Smooth muscle cell (in vitro differentiated cells): ENCODE measurements at regions not wholly inside any gene's neighbourhood (a gene's known extent, or its start where the extent isn't known, plus 50 kb on each side); places are given as distances from the start of the nearest gene placed in this dataset.
"Not testable (repeated sequence)": the region's sequence is repeated elsewhere in the genome, so short reads cannot be mapped to it uniquely, and the experiment has no call there.

ENCODE experiments used
- DNase-seq: peaks from one replicate; lab custom pipeline; 2025; ENCODE audit not compliant: unreplicated experiment; lab: John Stamatoyannopoulos, UW
- H2AFZ ChIP-seq: fragments of 200-600 bp; sonication (generic); 2 replicates; pipeline ENCODE4 v1.6.0; 2016; ENCODE audit warnings: antibody characterized with exemption, low read depth, mild to moderate bottlenecking
- H3F3A ChIP-seq: fragments of 200-600 bp; sonication (generic); 2 replicates; pipeline ENCODE4 v1.6.0; 2017; ENCODE audit warnings: antibody characterized with exemption, low read depth
- H3K27ac ChIP-seq: fragments of 200-600 bp; sonication (generic); 2 replicates; pipeline ENCODE4 v1.5.1; 2016; ENCODE audit warnings: low read depth, mild to moderate bottlenecking
- H3K27me3 ChIP-seq: fragments of 200-600 bp; sonication (generic); 2 replicates; pipeline ENCODE4 v1.6.1; 2016; ENCODE audit warnings: low read depth, mild to moderate bottlenecking
- H3K36me3 ChIP-seq: fragments of 200-600 bp; sonication (generic); 2 replicates; pipeline ENCODE4 v1.5.1; 2016; ENCODE audit warnings: low read depth
- H3K4me1 ChIP-seq: fragments of 200-600 bp; sonication (generic); 2 replicates; pipeline ENCODE4 v1.5.1; 2016; ENCODE audit warnings: low read depth
- H3K4me2 ChIP-seq: fragments of 200-600 bp; sonication (generic); 2 replicates; pipeline ENCODE4 v1.6.0; 2016; ENCODE audit warnings: mild to moderate bottlenecking
- H3K4me3 ChIP-seq: fragments of 200-600 bp; sonication (generic); 2 replicates; pipeline ENCODE4 v1.5.1; 2016; ENCODE audit warnings: mild to moderate bottlenecking
- H3K79me2 ChIP-seq: fragments of 200-600 bp; sonication (generic); 2 replicates; pipeline ENCODE4 v1.6.0; 2016; ENCODE audit warnings: low read depth, mild to moderate bottlenecking
- H3K9ac ChIP-seq: fragments of 200-600 bp; sonication (generic); 2 replicates; pipeline ENCODE4 v1.6.0; 2016; ENCODE audit warnings: low read depth
- H3K9me3 ChIP-seq: fragments of 200-600 bp; sonication (generic); replicated peaks from 2 replicates; pipeline ENCODE4 v1.5.1; 2016; ENCODE audit warnings: low read depth
- H4K20me1 ChIP-seq: fragments of 200-600 bp; sonication (generic); 2 replicates; pipeline ENCODE4 v1.6.0; 2016; ENCODE audit warnings: low read depth
- WGBS: methylation state at CpG from one replicate; pipeline ENCODE4 v1.1.7; 2016; ENCODE audit warnings: low lambda C conversion rate; 5-methylcytosine and 5-hydroxymethylcytosine counted together

DNA sequence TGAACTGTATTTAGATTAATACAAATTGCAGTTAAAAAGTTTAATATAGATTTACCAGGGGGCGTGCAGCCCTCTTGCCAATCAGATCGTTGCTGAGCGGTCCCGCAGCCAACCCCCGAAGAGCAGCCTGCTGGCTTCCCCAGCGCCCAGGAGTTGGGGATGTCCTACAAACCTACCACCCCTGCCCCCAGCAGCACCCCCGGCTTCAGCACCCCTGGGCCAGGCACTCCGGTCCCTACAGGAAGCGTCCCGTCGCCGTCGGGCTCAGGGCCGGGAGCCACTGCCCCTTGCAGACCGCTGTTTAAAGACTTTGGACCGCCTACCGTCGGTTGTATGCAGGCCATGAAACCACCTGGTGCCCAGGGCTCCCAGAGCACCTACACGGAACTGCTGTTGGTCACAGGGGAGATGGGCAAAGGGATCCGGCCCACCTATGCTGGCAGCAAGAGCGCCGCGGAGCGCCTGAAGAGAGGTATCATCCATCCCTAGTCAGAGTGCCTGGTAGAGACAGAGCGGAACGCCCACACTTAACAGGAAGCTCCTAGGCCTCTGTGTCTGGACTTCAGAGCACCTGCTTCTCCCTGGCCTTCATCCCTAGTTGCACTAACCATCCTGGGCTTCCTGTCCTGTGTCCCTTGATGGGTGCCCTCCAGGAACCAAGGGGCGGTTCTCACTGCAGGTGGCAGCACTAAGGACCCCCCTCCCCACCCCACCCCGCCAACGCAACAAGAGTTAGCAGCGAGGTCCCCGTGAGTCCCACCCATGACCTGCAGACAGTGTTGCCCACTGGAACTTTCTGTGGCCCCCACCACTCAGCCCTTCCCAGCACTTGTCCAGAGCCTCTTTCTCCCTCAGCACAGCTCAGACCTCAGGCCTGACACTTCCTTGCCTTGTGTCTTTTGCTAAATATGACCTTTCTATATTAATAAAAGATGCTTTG is 91.5 kb upstream of the ZNG1F start:
- not testable (repeated sequence) for H3K79me2 ChIP-seq, H3K27me3 ChIP-seq, H3K4me2 ChIP-seq, H3F3A ChIP-seq, H2AFZ ChIP-seq, H3K4me1 ChIP-seq, DNase-seq, H3K36me3 ChIP-seq, H3K9me3 ChIP-seq, H3K4me3 ChIP-seq, H4K20me1 ChIP-seq, H3K27ac ChIP-seq, H3K9ac ChIP-seq
- WGBS: 81% methylated on average over 23 of the region's 31 CpGs

- H3K36me3 ChIP-seq, H3K9ac ChIP-seq, H3K4me3 ChIP-seq, H3K27me3 ChIP-seq, H3K79me2 ChIP-seq, H3F3A ChIP-seq, H3K9me3 ChIP-seq, DNase-seq, H3K27ac ChIP-seq, H3K4me1 ChIP-seq, H4K20me1 ChIP-seq, H2AFZ ChIP-seq, H3K4me2 ChIP-seq: not testable (repeated sequence)
- 78% methylated on average over 11 of the region's 13 CpGs for WGBS
Observed at GRCh38 chr9:41279437-41279836, 90.3 kb upstream of the ZNG1F start.

GRCh38 chr9:41279033-41279432 is 89.9 kb upstream of the ZNG1F start:
- H3K9ac ChIP-seq, H3K27me3 ChIP-seq, H3K4me3 ChIP-seq, H3K27ac ChIP-seq, H2AFZ ChIP-seq, H3K79me2 ChIP-seq, H3K9me3 ChIP-seq, H3K36me3 ChIP-seq, H3K4me1 ChIP-seq, H3F3A ChIP-seq, DNase-seq, H4K20me1 ChIP-seq, H3K4me2 ChIP-seq: not testable (repeated sequence)
- WGBS: 75% methylated on average over 6 of the region's 6 CpGs

DNA sequence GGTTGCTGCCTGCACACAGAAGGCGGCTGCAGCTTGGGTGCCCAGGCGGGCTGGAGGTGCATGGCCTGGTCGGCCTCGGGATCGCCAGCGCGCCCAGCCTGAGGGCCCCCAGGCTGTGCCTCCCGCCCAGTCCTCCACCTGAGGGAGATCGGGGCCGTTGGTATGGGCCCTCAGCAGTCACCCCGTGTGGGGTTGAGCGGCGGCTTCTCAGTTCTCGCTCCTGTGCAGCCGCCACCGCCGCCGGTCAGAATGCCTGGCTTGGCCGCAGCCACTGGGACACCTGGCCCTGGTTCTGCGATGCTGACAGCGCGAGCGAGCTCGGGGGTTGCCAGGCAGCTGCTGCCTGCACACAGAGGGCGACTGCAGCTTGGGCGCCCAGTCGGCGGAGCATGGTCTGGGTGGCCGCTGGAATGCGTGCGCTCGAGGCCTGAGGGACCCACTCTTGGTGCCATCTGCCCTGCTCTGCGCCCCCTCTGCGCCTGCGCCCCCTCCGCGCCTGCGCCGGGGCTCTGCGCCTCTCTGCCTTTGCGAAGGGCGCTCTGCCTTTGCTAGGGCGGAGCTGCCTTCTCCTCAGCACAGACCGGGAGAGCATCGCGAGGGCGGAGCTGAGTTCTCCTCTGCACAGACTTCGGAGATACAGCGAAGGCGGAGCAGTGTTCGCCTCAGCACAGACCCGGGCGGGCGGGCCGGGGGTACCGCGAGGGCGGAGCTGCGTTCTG is 84.6 kb upstream of the ZNG1F start:
- H3K4me1 ChIP-seq, H3F3A ChIP-seq, H3K9ac ChIP-seq, H4K20me1 ChIP-seq, H3K36me3 ChIP-seq, H3K79me2 ChIP-seq, DNase-seq, H3K9me3 ChIP-seq, H3K27ac ChIP-seq: not testable (repeated sequence)
- WGBS: 15% methylated on average over 41 of the region's 59 CpGs
- H3K27me3 ChIP-seq: peaks cover 13% of the 10 kb centered on the region
- H2AFZ ChIP-seq: peak overlapping the region; percentile 66
- H3K4me3 ChIP-seq: peak overlapping the region; percentile 58
- peak overlapping the region; percentile 83 for H3K4me2 ChIP-seq

GRCh38 chr9:41272879-41273548 is 83.9 kb upstream of the ZNG1F start:
- not testable (repeated sequence) for H3K79me2 ChIP-seq, H3K9ac ChIP-seq, H3K9me3 ChIP-seq, H3F3A ChIP-seq, H4K20me1 ChIP-seq, H3K36me3 ChIP-seq, H3K4me1 ChIP-seq, H3K27ac ChIP-seq, H2AFZ ChIP-seq, DNase-seq
- H3K27me3 ChIP-seq: peaks cover 13% of the 10 kb centered on the region
- H3K4me3 ChIP-seq: peak overlapping the region; percentile 53
- 22% methylated on average over 44 of the region's 49 CpGs for WGBS
- H3K4me2 ChIP-seq: peak overlapping the region; percentile 78

GRCh38 chr9:41270992-41271391 is 81.9 kb upstream of the ZNG1F start:
- H3K4me3 ChIP-seq, H3F3A ChIP-seq, H3K36me3 ChIP-seq, DNase-seq, H3K4me1 ChIP-seq, H3K9ac ChIP-seq, H3K79me2 ChIP-seq, H3K9me3 ChIP-seq, H2AFZ ChIP-seq, H3K27ac ChIP-seq, H4K20me1 ChIP-seq, H3K4me2 ChIP-seq: not testable (repeated sequence)
- WGBS: 50% methylated on average over 1 of the region's 1 CpG
- H3K27me3 ChIP-seq: peaks cover 17% of the 10 kb centered on the region

DNA sequence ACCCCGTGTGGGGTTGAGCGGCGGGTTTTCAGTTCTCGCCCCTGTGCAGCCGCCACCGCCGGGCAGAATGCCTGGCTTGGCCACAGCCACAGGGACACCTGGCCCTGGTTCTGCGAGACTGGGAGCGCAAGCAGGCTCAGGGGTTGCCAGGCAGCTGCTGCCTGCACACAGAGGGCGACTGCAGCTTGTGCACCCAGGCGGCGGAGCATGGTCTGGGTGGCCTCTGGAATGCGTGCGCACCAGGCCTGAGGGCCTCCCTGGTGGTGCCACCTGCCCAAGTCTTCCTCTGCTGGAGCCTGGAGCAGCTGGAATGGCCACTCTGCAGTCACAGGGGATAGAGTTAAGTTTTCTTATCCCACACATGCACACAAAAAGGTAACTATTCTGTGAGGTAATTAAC is 80.4 kb upstream of the ZNG1F start:
- not testable (repeated sequence) for H3K4me2 ChIP-seq, DNase-seq, H3K9me3 ChIP-seq, H3K27ac ChIP-seq, H4K20me1 ChIP-seq, H3K79me2 ChIP-seq, H3K9ac ChIP-seq, H3F3A ChIP-seq, H3K4me3 ChIP-seq, H2AFZ ChIP-seq, H3K36me3 ChIP-seq, H3K4me1 ChIP-seq
- peaks cover 14% of the 10 kb centered on the region for H3K27me3 ChIP-seq
- 62% methylated on average over 10 of the region's 14 CpGs for WGBS

DNA sequence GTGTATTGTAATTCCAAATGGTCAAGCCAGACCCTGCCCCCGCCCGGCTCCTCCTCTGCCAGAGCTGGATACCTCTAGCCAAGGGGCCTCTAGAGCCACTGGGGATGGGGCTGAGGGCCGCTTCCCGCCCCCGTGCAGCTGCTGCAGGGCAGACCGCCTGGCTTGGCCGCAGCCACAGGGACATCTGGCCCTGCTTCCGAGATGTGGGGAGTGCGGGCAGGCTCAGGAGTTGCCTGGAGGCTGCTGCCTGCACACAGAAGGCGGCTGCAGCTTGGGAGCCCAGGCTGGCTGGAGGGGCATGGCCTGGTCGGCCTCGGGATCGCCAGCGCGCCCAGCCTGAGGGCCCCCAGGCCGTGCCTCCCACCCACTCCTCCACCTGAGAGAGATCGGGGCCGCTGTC is 79.9 kb upstream of the ZNG1F start:
- not testable (repeated sequence) for DNase-seq, H3K79me2 ChIP-seq, H3K9me3 ChIP-seq, H3K27ac ChIP-seq, H4K20me1 ChIP-seq, H3K4me1 ChIP-seq, H3K4me3 ChIP-seq, H3K9ac ChIP-seq, H3K4me2 ChIP-seq, H2AFZ ChIP-seq, H3F3A ChIP-seq, H3K36me3 ChIP-seq
- H3K27me3 ChIP-seq: peaks cover 14% of the 10 kb centered on the region
- WGBS: 67% methylated on average over 16 of the region's 18 CpGs
